Stromal cell of bone marrow (primary cell): ENCODE measurements at regions not wholly inside any gene's neighbourhood (a gene's known extent, or its start where the extent isn't known, plus 50 kb on each side); places are given as distances from the start of the nearest gene placed in this dataset.

ENCODE experiments used
- DNase-seq: peaks from one replicate; pipeline ENCODE4 v3.0.0-alpha.2; 2012; ENCODE audit warnings: low read depth

- DNase-seq: no peak
Observed at GRCh38 chr6:1257778-1258177, 54.1 kb upstream of the FOXQ1 start.

- DNase-seq: no peak
Observed at GRCh38 chr6:1256435-1257008, 55.4 kb upstream of the FOXQ1 start.

- no peak for DNase-seq
Observed at GRCh38 chr6:1255636-1256365, 56.1 kb upstream of the FOXQ1 start.

- DNase-seq: no peak
Observed at GRCh38 chr6:1254326-1254725, 57.6 kb upstream of the FOXQ1 start.

GRCh38 chr6:1253816-1254215, 58.1 kb upstream of the FOXQ1 start:
- no peak for DNase-seq

GRCh38 chr6:1251198-1252155, 60.4 kb upstream of the FOXQ1 start:
- DNase-seq: no peak

- DNase-seq: no peak
Observed at GRCh38 chr6:1250489-1251197, 61.3 kb upstream of the FOXQ1 start.

GRCh38 chr6:1247894-1248293, 64.0 kb upstream of the FOXQ1 start:
- DNase-seq: no peak

- no peak for DNase-seq
Observed at GRCh38 chr6:1247056-1247455, 64.8 kb upstream of the FOXQ1 start.

GRCh38 chr6:1244941-1245340, 67.0 kb upstream of the FOXQ1 start:
- no peak for DNase-seq

- DNase-seq: no peak
Observed at GRCh38 chr6:1244278-1244677, 67.6 kb upstream of the FOXQ1 start.

- peak; percentile 37 for DNase-seq
Observed at GRCh38 chr6:1242446-1242845, 69.5 kb upstream of the FOXQ1 start.

GRCh38 chr6:1242021-1242420, 69.9 kb upstream of the FOXQ1 start:
- DNase-seq: no peak

GRCh38 chr6:1240766-1241318, 71.1 kb upstream of the FOXQ1 start:
- DNase-seq: no peak

GRCh38 chr6:1239805-1240204, 72.1 kb upstream of the FOXQ1 start:
- DNase-seq: no peak

- DNase-seq: no peak
Observed at GRCh38 chr6:1238040-1238439, 73.9 kb upstream of the FOXQ1 start.

- no peak for DNase-seq
Observed at GRCh38 chr6:1237636-1238035, 74.3 kb upstream of the FOXQ1 start.

- no peak for DNase-seq
Observed at GRCh38 chr6:1235825-1236224, 76.1 kb upstream of the FOXQ1 start.

- no peak for DNase-seq
Observed at GRCh38 chr6:1233924-1234323, 78.0 kb upstream of the FOXQ1 start.

GRCh38 chr6:1232578-1232977, 79.3 kb upstream of the FOXQ1 start:
- DNase-seq: no peak

- DNase-seq: no peak
Observed at GRCh38 chr6:1231941-1232340, 80.0 kb upstream of the FOXQ1 start.
